ENCODE measurements at regions not wholly inside any gene's neighbourhood (a gene's known extent, or its start where the extent isn't known, plus 50 kb on each side); places are given as distances from the start of the nearest gene placed in this dataset.
"Not testable (repeated sequence)": the region's sequence is repeated elsewhere in the genome, so short reads cannot be mapped to it uniquely, and the experiment has no call there.

- no peak for DNase-seq
These were observed 62.2 kb downstream of the SPANXN3 start for GRCh38 chrX:143455046-143455445.

- DNase-seq: peak; percentile 27
These were observed 79.8 kb downstream of the SPANXN3 start for GRCh38 chrX:143437439-143437838.

GRCh38 chrX:143435916-143436315 is 81.4 kb downstream of the SPANXN3 start:
- no peak for DNase-seq

GRCh38 chrX:143429811-143430210 is 87.5 kb downstream of the SPANXN3 start:
- DNase-seq: no peak

- DNase-seq: no peak
These were observed 88.1 kb downstream of the SPANXN3 start for GRCh38 chrX:143429131-143429530.

GRCh38 chrX:143401160-143401559 is 116.1 kb downstream of the SPANXN3 start:
- no peak for DNase-seq

GRCh38 chrX:143378851-143379250 is 138.4 kb downstream of the SPANXN3 start:
- no peak for DNase-seq

- DNase-seq: no peak
These were observed 153.9 kb downstream of the SPANXN3 start for GRCh38 chrX:143363419-143363818.

- DNase-seq: no peak
These were observed 177.1 kb downstream of the SPANXN3 start for GRCh38 chrX:143340190-143340589.

- DNase-seq: no peak
These were observed 181.0 kb downstream of the SPANXN3 start for GRCh38 chrX:143336261-143336660.

- DNase-seq: no peak
These were observed 197.7 kb downstream of the SPANXN3 start for GRCh38 chrX:143319526-143319925.

- DNase-seq: not testable (repeated sequence)
These were observed 198.4 kb downstream of the SPANXN3 start for GRCh38 chrX:143318857-143319256.

- no peak for DNase-seq
These were observed 210.0 kb downstream of the SPANXN3 start for GRCh38 chrX:143306991-143307937.

- DNase-seq: no peak
These were observed 212.8 kb downstream of the SPANXN3 start for GRCh38 chrX:143304518-143304917.

GRCh38 chrX:143304025-143304424 is 213.2 kb downstream of the SPANXN3 start:
- DNase-seq: no peak

- DNase-seq: no peak
These were observed 218.5 kb downstream of the SPANXN3 start for GRCh38 chrX:143298663-143299241.

GRCh38 chrX:143296521-143296920 is 220.8 kb downstream of the SPANXN3 start:
- no peak for DNase-seq

GRCh38 chrX:143287236-143287635 is 230.0 kb downstream of the SPANXN3 start:
- no peak for DNase-seq

- no peak for DNase-seq
These were observed 244.6 kb downstream of the SPANXN4 start for GRCh38 chrX:143270317-143270716.

GRCh38 chrX:143244593-143244992 is 218.9 kb downstream of the SPANXN4 start:
- not testable (repeated sequence) for DNase-seq

GRCh38 chrX:143240658-143241057 is 214.9 kb downstream of the SPANXN4 start:
- DNase-seq: no peak

- DNase-seq: no peak
These were observed 205.8 kb downstream of the SPANXN4 start for GRCh38 chrX:143231492-143231891.

GRCh38 chrX:143228600-143228999 is 202.9 kb downstream of the SPANXN4 start:
- not testable (repeated sequence) for DNase-seq

GRCh38 chrX:143206966-143207365 is 181.2 kb downstream of the SPANXN4 start:
- DNase-seq: no peak
